ENCODE measurements at regions not wholly inside any gene's neighbourhood (a gene's known extent, or its start where the extent isn't known, plus 50 kb on each side); places are given as distances from the start of the nearest gene placed in this dataset.
"Not testable (repeated sequence)": the region's sequence is repeated elsewhere in the genome, so short reads cannot be mapped to it uniquely, and the experiment has no call there.

GRCh38 chr5:85173469-85173868 lies 788.8 kb upstream of the EDIL3 start:
- no peak for DNase-seq

GRCh38 chr5:85182344-85182743 lies 797.7 kb upstream of the EDIL3 start:
- no peak for DNase-seq

GRCh38 chr5:85204289-85204688 lies 819.6 kb upstream of the EDIL3 start:
- no peak for DNase-seq

- no peak for DNase-seq
Measured at GRCh38 chr5:85205430-85205829, 820.8 kb upstream of the EDIL3 start.

GRCh38 chr5:85225388-85225787 lies 840.7 kb upstream of the EDIL3 start:
- no peak for DNase-seq

- DNase-seq, result no peak
Measured at GRCh38 chr5:85249204-85249603, 864.5 kb upstream of the EDIL3 start.

GRCh38 chr5:85263125-85263524 lies 878.4 kb upstream of the EDIL3 start:
- no peak for DNase-seq

- DNase-seq, result no peak
Measured at GRCh38 chr5:85266692-85267091, 882.0 kb upstream of the EDIL3 start.

GRCh38 chr5:85268194-85268593 lies 883.5 kb upstream of the EDIL3 start:
- DNase-seq, result no peak

GRCh38 chr5:85278193-85278592 lies 893.5 kb upstream of the EDIL3 start:
- no peak for DNase-seq

- DNase-seq, result no peak
Measured at GRCh38 chr5:85288914-85289313, 904.2 kb upstream of the EDIL3 start.

GRCh38 chr5:85293145-85293785 lies 908.6 kb upstream of the EDIL3 start:
- no peak for DNase-seq

GRCh38 chr5:85304524-85304923 lies 919.8 kb upstream of the EDIL3 start:
- no peak for DNase-seq

- no peak for DNase-seq
Measured at GRCh38 chr5:85305766-85306165, 921.1 kb upstream of the EDIL3 start.

- no peak for DNase-seq
Measured at GRCh38 chr5:85311536-85311935, 926.9 kb upstream of the EDIL3 start.

- no peak for DNase-seq
Measured at GRCh38 chr5:85320495-85320894, 935.8 kb upstream of the EDIL3 start.

GRCh38 chr5:85333276-85333675 lies 948.6 kb upstream of the EDIL3 start:
- no peak for DNase-seq

GRCh38 chr5:85337435-85337834 lies 952.8 kb upstream of the EDIL3 start:
- DNase-seq, result no peak

GRCh38 chr5:85340790-85341189 lies 956.1 kb upstream of the EDIL3 start:
- no peak for DNase-seq

GRCh38 chr5:85345818-85346217 lies 961.1 kb upstream of the EDIL3 start:
- no peak for DNase-seq

GRCh38 chr5:85357309-85357708 lies 972.6 kb upstream of the EDIL3 start:
- no peak for DNase-seq

GRCh38 chr5:85375525-85375924 lies 990.8 kb upstream of the EDIL3 start:
- DNase-seq, result no peak

GRCh38 chr5:85388770-85389169 lies 1004.1 kb upstream of the EDIL3 start:
- DNase-seq, result no peak

GRCh38 chr5:85392309-85392708 lies 1007.6 kb upstream of the EDIL3 start:
- not testable (repeated sequence) for DNase-seq

- no peak for DNase-seq
Measured at GRCh38 chr5:85395526-85395925, 1010.8 kb upstream of the EDIL3 start.

GRCh38 chr5:85397451-85397850 lies 1012.8 kb upstream of the EDIL3 start:
- no peak for DNase-seq
